ENCODE measurements at regions not wholly inside any gene's neighbourhood (a gene's known extent, or its start where the extent isn't known, plus 50 kb on each side); places are given as distances from the start of the nearest gene placed in this dataset.

DNA sequence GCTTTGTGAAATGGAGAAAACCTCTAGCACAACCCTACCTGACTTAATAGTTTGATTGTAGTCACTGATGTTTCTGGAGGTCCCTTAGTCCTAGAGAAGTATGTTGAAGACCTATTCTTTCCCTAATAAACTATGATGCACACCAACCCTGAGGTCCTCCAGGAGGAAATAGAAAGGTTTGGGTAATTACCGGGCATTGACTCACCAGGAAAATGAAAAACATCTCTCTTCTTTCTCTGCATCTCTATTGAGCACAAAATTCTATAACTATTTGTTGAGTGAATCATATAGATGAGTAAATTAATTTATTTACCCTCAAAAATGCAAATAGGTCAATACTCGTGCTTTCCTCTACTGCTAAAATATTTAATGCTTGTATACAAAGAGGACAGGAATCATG, 582.4 kb upstream of the FAM241A start:
- H3K27ac ChIP-seq, result no peak overlapping the region
- WGBS, 10 experiments, result 0 to 92% (median 73%) methylated on average over 1 to 2 of the region's 2 CpGs
- ATAC-seq (replicated peaks in 6 of 8), result no peak
- H3K4me1 ChIP-seq (replicated peaks in 1 of 2), result no peaks in the 10 kb centered on the region
- no peak overlapping the region for H3K4me3 ChIP-seq
- in situ Hi-C loops (cut with MboI; ENCODE audit: low pct_unique_long_range_greater_than_20kb in 2 of 9, low sequenced_read_pairs in 9 of 9, unreplicated experiment in 9 of 9), result no loop called here

DNA sequence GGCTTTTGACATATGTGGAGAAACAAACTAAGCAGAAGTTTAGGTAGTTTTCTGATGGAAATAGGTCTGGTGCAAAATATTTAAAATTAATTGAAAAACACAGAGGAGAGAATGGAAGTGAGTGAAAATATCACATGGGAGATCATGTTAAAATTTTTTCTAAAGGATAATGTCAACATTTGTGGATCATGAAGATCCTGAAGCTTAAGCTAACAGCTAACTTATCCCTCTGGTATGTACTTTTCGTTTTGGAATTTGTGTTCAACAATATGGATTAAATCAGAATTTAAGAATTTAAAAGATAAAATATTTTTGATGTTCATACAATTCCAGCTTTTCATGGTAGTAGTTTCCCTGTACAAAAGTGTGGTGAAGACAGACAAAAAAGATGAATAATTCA, 572.8 kb upstream of the FAM241A start:
- H3K4me3 ChIP-seq, result no peak overlapping the region
- in situ Hi-C loops (cut with MboI; ENCODE audit: low pct_unique_long_range_greater_than_20kb in 2 of 9, low sequenced_read_pairs in 9 of 9, unreplicated experiment in 9 of 9), result no loop called here
- H3K4me1 ChIP-seq (replicated peaks in 1 of 2), result no peaks in the 10 kb centered on the region
- no peak for ATAC-seq (replicated peaks in 6 of 8)
- no peak overlapping the region for H3K27ac ChIP-seq
- 5 to 83% (median 50%) methylated on average over 1 of the region's 1 CpG; no CpG with 5 or more reads in 1 of the 10 experiments for WGBS, 10 experiments

DNA sequence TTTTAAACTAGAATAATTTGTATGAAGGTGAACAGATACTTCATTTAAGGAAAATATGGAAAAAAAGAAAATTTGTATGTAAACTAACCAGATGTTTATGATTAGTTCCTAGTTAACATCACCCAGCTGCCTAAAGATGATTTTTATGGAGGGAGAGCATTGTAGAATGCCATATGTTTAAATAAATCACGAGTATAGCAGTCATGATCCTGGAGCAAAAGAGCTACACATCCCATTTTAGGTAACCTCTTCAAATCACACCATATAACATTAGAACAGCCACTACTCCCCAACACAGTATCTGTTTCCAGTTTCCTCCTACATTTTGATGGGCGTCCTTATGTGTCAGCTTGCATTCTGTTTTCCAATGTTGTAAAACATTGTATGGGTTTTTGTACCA, 571.9 kb upstream of the FAM241A start:
- ATAC-seq (replicated peaks in 6 of 8), result no peak
- H3K4me3 ChIP-seq, result no peak overlapping the region
- H3K4me1 ChIP-seq (replicated peaks in 1 of 2), result no peaks in the 10 kb centered on the region
- 0 to 87% (median 65%) methylated on average over 1 to 2 of the region's 2 CpGs; no CpG with 5 or more reads in 1 of the 10 experiments for WGBS, 10 experiments
- in situ Hi-C loops (cut with MboI; ENCODE audit: low pct_unique_long_range_greater_than_20kb in 2 of 9, low sequenced_read_pairs in 9 of 9, unreplicated experiment in 9 of 9), result no loop called here
- no peak overlapping the region for H3K27ac ChIP-seq

DNA sequence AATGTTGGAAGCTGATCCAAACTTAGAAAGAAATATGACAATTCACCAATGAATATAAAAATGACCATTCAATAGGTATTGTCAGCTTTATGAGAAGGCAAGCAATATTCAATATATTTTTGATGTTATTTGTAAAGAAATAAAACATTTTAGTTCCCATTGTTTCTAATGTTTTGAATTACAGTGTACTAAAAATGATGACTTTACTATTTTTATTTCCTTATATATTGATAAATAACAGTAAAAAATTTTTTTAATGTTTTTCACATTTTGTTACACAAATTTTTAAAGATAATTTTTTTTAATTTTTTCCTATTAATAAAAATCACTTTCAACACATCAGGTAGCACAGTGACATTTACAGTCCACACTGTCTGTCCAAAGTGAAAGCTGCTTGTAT, 565.5 kb upstream of the FAM241A start:
- H3K4me1 ChIP-seq (replicated peaks in 1 of 2), result no peaks in the 10 kb centered on the region

DNA sequence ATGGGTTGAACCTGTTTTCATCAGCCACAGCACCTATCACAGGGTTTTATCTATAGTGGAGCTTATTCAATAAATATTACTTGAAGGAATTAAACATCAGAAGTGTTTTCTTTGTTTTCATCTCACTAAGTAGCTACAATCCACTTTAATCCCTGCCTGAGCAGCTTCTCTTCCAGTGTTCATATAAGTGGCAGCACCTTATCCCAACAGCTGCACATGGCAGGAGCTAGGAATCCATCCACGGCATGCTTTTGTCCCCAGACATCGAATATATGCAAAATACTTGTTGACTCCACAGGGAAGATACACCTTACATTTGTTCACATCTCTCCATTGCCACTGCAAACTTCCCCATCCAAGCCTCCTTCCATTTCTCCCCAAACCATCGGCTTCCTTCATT, 549.8 kb upstream of the FAM241A start:
- in situ Hi-C loops (cut with MboI; ENCODE audit: low pct_unique_long_range_greater_than_20kb in 2 of 9, low sequenced_read_pairs in 9 of 9, unreplicated experiment in 9 of 9), result no loop called here
- H3K27ac ChIP-seq, result no peak overlapping the region
- H3K4me1 ChIP-seq (replicated peaks in 1 of 2), result no peaks in the 10 kb centered on the region
- H3K4me3 ChIP-seq, result no peak overlapping the region
- WGBS, 10 experiments, result 70 to 100% (median 91%) methylated on average over 1 to 3 of the region's 3 CpGs; no CpG with 5 or more reads in 2 of the 10 experiments
- no peak for ATAC-seq (replicated peaks in 6 of 8)

More for the DNA sequence above, 565.5 kb upstream of the FAM241A start:
- H3K4me3 ChIP-seq, result no peak overlapping the region
- in situ Hi-C loops (cut with MboI; ENCODE audit: low pct_unique_long_range_greater_than_20kb in 2 of 9, low sequenced_read_pairs in 9 of 9, unreplicated experiment in 9 of 9), result no loop called here
- ATAC-seq (replicated peaks in 6 of 8), result no peak
- no peak overlapping the region for H3K27ac ChIP-seq

DNA sequence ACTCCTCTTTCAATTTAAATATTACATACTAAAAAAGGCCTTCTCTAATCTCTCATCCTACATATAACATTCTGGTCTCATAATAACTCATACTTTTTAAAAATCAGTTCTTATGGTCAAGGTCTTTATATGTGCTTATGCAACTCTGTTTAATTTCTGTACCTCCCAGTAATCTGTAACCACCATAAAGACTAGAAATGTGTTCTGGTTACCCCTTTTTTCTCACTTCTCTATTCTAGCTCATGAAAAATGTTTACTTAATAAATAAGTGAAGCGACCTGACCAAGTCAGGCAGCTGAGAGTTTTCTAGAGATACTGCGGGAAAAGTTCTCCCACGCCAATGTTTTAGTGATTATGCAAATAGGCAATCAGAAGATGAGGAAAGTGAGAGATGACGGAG, 548.8 kb upstream of the FAM241A start:
- in situ Hi-C loops (cut with MboI; ENCODE audit: low pct_unique_long_range_greater_than_20kb in 2 of 9, low sequenced_read_pairs in 9 of 9, unreplicated experiment in 9 of 9), result no loop called here
- Histone ChIP-seq H3K4me3 (no peak overlapping the region), H3K4me1 (replicated peaks in 1 of 2) (no peaks in the 10 kb centered on the region), H3K27ac (no peak overlapping the region)
- WGBS, 10 experiments, result 62 to 100% (median 92%) methylated on average over 1 to 4 of the region's 4 CpGs; no CpG with 5 or more reads in 1 of the 10 experiments
- ATAC-seq (replicated peaks in 6 of 8), result no peak

DNA sequence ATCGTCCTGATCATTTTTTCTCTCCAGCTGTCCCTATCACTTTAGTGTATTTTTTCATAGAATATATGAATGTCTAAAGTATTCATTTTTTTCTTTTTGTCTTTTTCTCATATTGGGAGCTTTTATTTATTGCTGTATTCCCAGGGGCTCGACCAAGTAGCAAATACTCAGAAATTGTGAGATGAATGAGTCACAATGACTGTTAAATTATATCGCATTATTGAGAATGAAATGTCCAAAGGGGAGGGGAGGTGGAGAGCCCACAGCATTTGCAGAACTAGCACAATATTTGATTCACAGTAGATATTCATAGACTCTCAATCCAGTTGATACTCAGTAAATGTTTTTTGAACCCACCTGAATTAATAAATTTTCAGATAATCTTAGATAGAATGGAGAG, 543.6 kb upstream of the FAM241A start:
- in situ Hi-C loops (cut with MboI; ENCODE audit: low pct_unique_long_range_greater_than_20kb in 2 of 9, low sequenced_read_pairs in 9 of 9, unreplicated experiment in 9 of 9), result no loop called here
- Histone ChIP-seq H3K4me1 (replicated peaks in 1 of 2) (no peaks in the 10 kb centered on the region), H3K27ac (no peak overlapping the region), H3K4me3 (no peak overlapping the region)
- whole genome bisulfite sequencing, 10 experiments, result 5 to 83% (median 57%) methylated on average over 2 to 3 of the region's 3 CpGs
- peak in 1 of 8 experiments; percentile 40 for ATAC-seq (replicated peaks in 6 of 8)

DNA sequence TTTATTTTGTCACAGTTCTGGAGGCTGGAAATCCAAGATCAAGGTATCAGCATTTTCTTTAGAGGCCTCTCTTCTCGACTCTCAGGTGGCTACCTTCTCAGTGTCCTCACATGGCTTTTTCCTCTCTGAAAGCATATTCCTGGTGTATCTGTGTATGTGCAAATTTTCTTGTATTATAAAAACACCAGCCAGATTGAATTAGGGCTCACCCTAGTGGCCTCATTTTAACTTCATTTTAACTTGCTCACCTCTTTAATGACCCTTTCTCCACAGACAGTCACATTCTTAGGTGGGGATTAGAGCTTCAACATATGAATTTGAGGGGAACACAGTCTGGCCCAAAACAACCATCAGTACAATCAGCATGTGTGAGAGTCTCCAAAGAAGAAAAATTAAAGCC, 542.4 kb upstream of the FAM241A start:
- no peaks in the 10 kb centered on the region for H3K4me1 ChIP-seq (replicated peaks in 1 of 2)
- ATAC-seq (replicated peaks in 6 of 8), result peak in 3 of 8 experiments; percentile 60 to 72 (median 69)
- in situ Hi-C loops (cut with MboI; ENCODE audit: low pct_unique_long_range_greater_than_20kb in 2 of 9, low sequenced_read_pairs in 9 of 9, unreplicated experiment in 9 of 9), result no loop called here
- H3K27ac ChIP-seq, result no peak overlapping the region
- WGBS, 10 experiments, result 11 to 100% (median 58%) methylated on average over 1 of the region's 1 CpG; no CpG with 5 or more reads in 5 of the 10 experiments
- H3K4me3 ChIP-seq, result no peak overlapping the region

DNA sequence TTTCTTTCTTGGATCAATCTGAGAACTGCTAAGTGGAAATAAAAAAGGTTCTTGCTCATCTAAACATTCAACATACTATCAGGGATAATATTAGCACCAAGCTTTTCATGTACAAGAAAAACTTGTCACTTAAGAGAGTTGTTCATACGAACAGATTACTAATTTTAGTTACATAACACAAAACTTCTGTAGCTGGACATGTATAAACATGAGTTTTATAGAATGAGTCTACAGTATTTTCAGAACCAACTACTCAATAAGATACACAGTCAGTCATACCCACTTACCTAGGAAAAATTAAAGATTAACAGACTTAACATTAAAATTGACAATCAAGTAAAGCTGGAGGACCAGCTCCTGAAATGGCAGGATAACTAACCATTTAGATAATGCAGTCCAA, 540.1 kb upstream of the FAM241A start:
- in situ Hi-C loops (cut with MboI; ENCODE audit: low pct_unique_long_range_greater_than_20kb in 2 of 9, low sequenced_read_pairs in 9 of 9, unreplicated experiment in 9 of 9), result no loop called here
- Histone ChIP-seq H3K4me3 (no peak overlapping the region), H3K27ac (no peak overlapping the region), H3K4me1 (replicated peaks in 1 of 2) (no peaks in the 10 kb centered on the region)
- no peak for ATAC-seq (replicated peaks in 6 of 8)
- WGBS, 10 experiments, result 43 to 92% (median 75%) methylated on average over 1 of the region's 1 CpG; no CpG with 5 or more reads in 2 of the 10 experiments

DNA sequence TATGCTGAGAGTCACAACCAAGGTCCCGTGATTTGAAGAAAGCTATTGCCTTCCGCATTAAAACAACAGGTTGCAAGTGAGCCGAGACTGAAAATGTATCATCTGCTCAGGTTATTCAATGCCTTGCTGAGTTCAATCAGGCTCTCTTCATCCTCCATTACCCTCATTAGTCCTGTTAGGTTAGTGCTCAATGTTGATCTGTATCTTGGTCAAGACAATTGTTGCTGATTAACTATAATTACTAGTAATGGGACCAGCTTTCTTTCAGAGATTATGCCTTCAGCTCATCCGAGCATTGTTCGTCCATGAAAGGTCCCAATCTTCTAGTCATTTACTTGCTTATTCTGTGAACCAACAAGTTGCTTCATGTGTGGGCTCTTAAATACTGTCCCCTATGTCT, 534.6 kb upstream of the FAM241A start:
- Histone ChIP-seq H3K4me1 (replicated peaks in 1 of 2) (no peaks in the 10 kb centered on the region), H3K27ac (no peak overlapping the region), H3K4me3 (no peak overlapping the region)
- in situ Hi-C loops (cut with MboI; ENCODE audit: low pct_unique_long_range_greater_than_20kb in 2 of 9, low sequenced_read_pairs in 9 of 9, unreplicated experiment in 9 of 9), result no loop called here
- no peak for ATAC-seq (replicated peaks in 6 of 8)
- WGBS, 10 experiments, result 50 to 100% (median 83%) methylated on average over 1 to 5 of the region's 5 CpGs

DNA sequence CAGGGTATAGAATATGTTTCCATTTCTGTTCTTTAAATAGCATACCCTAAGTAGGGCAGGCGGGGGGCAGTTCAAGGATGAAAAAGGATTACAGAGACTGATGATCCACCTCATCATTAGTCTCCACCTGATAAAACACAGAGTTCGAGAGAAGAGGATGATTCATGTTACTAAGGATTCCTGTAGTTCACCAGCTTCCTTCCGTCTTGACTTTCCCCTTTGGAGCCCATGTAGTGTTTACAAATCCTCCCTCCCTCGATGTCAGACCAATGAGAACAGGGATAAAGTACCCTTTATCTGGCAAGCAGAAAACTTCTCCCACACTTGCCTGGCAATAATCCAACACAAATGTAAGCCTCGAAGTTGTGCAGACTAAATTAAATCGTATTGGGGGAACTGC, 526.3 kb upstream of the FAM241A start:
- WGBS, 10 experiments, result 38 to 89% (median 79%) methylated on average over 1 to 6 of the region's 6 CpGs; no CpG with 5 or more reads in 1 of the 10 experiments
- no peak for ATAC-seq (replicated peaks in 6 of 8)
- Histone ChIP-seq H3K4me1 (replicated peaks in 1 of 2) (no peaks in the 10 kb centered on the region), H3K4me3 (no peak overlapping the region), H3K27ac (no peak overlapping the region)
- in situ Hi-C loops (cut with MboI; ENCODE audit: low pct_unique_long_range_greater_than_20kb in 2 of 9, low sequenced_read_pairs in 9 of 9, unreplicated experiment in 9 of 9), result no loop called here

DNA sequence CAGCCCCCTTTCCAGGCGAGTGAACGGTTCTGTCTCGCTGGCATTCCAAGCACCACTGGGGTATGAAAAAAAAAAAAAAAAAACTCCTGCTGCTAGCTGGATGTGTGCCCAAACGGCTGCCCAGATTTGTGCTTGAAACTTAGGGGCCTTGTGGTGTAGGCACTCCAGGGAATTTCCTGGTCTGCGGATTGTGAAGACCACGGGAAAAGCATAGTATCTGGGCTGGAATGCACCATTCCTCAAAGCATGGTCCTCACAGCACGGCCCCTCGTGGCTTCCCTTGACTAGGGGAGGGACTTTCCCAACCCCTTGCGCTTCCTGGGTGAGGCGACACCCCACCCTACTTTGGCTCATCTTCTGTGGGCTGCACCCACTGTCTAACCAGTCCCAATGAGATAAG, 516.8 kb upstream of the FAM241A start:
- no peak for ATAC-seq (replicated peaks in 6 of 8)
- Histone ChIP-seq H3K4me3 (no peak overlapping the region), H3K4me1 (replicated peaks in 1 of 2) (peaks cover 2 to 8% of the 10 kb centered on the region in 2 donors), H3K27ac (no peak overlapping the region)
- WGBS, 10 experiments, result 20 to 96% (median 70%) methylated on average over 1 to 6 of the region's 10 CpGs; no CpG with 5 or more reads in 3 of the 10 experiments
- in situ Hi-C loops (cut with MboI; ENCODE audit: low pct_unique_long_range_greater_than_20kb in 2 of 9, low sequenced_read_pairs in 9 of 9, unreplicated experiment in 9 of 9), result loop anchor here in 8 of 9 experiments (25.0 kb wide), 6 partner anchors 234 to 1641 kb away; no protein-coding TSS in a partner anchor

DNA sequence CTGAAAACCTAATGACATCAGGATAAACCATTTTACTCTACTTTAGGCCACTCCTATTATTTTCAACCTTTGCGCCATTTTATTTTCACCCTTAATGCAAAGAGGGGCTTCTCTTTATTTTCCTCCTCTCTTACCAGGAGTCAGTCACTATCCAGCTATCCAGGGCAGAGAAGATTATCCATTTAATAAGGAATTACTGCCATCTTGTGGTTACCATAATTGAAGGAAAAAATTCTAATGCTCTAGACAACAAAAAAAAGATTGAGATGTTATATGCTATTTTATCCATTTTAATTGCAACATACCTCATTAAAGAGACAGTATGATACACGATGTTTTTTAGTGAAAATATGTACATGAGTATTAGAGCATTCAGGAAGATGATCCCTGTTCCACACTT, 514.5 kb upstream of the FAM241A start:
- peaks cover 2 to 8% of the 10 kb centered on the region in 2 donors for H3K4me1 ChIP-seq (replicated peaks in 1 of 2)
- 0 to 80% (median 30%) methylated on average over 1 to 2 of the region's 2 CpGs for WGBS, 10 experiments
- peak in 6 of 8 experiments; percentile 37 to 78 (median 64) for ATAC-seq (replicated peaks in 6 of 8)
- in situ Hi-C loops (cut with MboI; ENCODE audit: low pct_unique_long_range_greater_than_20kb in 2 of 9, low sequenced_read_pairs in 9 of 9, unreplicated experiment in 9 of 9), result loop anchor here (10.0 to 25.0 kb wide), 10 partner anchors 224 to 1643 kb away; partner anchors contain the start of gene PITX2 (in 1 of the 9)
- H3K27ac ChIP-seq, result no peak overlapping the region
- no peak overlapping the region for H3K4me3 ChIP-seq

DNA sequence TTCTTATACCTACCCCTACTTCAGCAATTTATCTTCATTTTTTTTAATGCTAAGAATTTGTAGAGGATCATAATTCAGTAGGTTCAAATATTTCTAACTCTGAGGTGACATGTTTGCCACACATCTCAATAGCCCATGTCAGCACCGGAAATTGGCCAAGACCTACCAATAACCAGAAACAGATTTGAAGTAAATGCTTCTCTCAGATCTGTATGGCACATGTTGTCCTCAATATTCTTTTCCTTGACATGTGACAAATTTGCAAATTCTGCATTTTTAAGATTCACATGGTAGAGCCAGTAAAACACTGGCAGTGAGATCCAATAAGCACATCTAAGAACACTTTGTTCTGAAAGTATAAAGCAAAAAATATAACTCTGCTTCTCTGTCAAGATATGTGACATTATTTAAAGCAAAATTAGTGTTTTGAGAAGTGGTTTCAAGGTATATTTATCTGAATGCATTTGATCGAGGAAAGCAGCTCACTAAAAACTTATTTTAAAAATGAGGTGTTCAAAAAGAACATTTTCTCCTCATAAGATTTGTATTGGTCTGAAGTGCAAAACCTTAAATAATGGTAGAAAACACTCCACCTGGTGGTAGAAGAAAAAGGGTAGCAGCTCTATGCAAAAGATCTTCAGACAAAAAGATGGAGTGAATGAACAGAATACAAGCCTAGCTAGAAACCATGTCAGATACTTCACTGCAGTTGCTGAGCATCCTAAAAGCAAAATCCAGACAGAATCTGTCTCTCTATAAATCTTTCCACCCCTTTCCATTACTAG, 513.8 kb upstream of the FAM241A start:
- Histone ChIP-seq H3K4me1 (replicated peaks in 1 of 2) (peaks cover 2 to 8% of the 10 kb centered on the region in 2 donors), H3K4me3 (no peak overlapping the region), H3K27ac (no peak overlapping the region)
- peak in 5 of 8 experiments; percentile 12 to 87 (median 46) for ATAC-seq (replicated peaks in 6 of 8)
- in situ Hi-C loops (cut with MboI; ENCODE audit: low pct_unique_long_range_greater_than_20kb in 2 of 9, low sequenced_read_pairs in 9 of 9, unreplicated experiment in 9 of 9), result loop anchor here (10.0 to 25.0 kb wide), 10 partner anchors 223 to 1644 kb away; partner anchors contain the start of gene PITX2 (in 1 of the 9)
- WGBS, 10 experiments, result 0 to 80% (median 43%) methylated on average over 1 to 2 of the region's 2 CpGs

Data from motor neuron (in vitro differentiated cells).